GM21529 (cell line): ENCODE measurements at regions not wholly inside any gene's neighbourhood (a gene's known extent, or its start where the extent isn't known, plus 50 kb on each side); places are given as distances from the start of the nearest gene placed in this dataset.

Source experiments
- ATAC-seq: cut with Tn5 transposase; IDR thresholded peaks from one replicate; pipeline ENCODE4 v1.9.1; 2021; ENCODE audit not compliant: unreplicated experiment

DNA sequence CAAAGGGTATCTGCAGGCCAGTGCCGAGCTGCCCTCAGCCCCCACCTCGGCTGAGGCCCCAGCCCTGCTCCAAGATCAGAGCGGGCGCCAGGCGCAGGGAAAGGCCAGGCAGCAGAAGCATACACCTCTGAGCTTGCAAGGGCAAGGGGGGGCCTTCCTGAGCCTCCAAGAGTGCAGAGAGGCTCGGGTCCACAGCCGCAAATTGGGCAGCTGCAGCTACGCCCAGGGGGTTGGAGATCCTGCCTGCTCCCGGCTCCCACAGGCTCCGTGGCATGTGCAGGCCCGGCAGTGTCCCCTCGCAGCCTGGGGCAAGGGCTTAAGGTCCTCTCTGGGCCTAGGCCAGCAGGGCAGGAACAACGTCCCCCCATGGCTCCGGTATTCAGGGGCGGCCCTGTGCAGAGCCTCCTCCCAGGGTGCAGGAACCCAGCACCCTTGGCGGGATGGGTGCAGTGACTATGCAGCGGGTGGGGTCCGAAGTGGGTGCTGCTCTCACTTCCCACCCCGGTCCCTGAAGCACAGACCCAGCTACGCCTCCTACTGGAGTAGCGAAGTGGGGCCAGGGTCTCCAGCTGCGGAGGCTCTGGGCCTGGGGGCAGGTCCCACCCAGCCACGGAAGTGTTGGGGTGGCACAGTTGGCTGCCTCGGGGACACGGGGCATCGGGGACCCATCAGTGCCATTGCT is 120.2 kb upstream of the TMEFF2 start:
- ATAC-seq = no peak

DNA sequence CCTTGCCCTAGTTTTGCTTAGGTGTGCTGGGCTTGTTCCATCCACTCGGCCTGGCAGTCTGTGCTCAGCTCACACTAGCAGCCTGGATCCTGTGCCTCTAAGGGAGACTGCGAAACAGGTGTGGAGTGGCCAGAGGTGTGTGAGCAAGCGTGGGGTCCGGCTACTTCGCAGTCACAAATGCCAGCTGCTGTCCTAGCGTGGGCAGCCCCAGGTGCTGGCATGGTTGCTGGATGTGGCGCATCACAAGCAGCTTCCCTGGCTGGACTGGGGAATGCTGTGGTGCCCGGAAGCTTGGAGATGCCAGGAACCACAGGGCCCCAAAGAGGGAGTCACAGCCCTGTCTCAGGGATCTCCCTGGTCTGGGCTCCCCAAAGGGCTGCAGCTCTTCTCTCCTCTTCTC is 119.0 kb upstream of the TMEFF2 start:
- no peak for ATAC-seq

DNA sequence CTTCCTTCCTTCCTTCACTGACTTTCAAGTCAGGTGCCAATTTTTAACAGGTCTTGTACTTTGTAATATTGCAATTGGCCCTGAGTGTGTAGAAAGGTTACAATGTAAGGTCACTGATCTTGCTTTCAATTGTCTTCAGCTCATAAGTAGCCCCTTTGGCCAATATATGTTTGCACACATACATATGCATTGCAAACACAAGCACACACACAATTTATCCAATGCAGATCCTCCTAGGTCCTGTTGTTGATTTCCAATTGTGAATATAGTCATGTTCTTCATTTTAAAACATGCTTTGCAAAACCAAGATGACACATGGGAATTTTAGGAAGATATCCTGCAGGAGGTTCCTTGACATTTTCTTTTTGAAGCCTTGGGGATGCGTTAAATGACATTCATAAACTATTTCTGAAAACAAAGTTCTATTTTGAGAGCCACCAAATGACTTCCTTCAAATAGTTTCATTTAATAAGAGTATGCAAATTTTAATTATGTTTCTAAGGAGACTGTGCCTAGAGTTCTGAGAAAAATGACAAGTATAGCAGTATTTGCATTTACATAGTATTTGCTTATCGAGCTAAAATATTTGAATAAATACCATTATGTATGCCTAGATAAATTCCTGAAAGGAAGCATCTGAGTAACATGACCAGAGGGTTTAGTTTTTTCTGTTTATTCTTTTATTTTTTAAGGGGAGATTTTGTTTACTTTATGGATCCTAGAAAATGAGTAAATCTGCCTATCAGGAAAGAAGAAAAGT is 117.1 kb upstream of the TMEFF2 start:
- no peak for ATAC-seq

DNA sequence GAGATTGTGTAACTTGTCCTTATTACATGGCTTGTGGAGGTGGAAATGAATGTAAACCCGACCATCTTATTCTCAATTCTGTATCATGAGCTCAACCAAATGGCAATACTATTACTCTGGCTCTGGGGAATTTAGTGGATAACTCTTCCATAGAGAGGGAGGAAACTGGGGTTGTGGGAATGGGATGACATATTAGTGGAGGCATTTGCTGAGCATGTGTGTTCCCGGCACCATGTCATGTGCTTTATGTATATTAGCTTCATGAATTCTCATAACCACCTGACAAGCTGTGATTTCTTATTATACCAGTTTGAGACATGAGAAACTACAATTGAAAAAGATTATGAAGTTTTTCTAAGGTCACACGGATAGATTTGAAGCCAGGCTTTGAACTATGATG is 112.8 kb upstream of the TMEFF2 start:
- ATAC-seq = no peak

DNA sequence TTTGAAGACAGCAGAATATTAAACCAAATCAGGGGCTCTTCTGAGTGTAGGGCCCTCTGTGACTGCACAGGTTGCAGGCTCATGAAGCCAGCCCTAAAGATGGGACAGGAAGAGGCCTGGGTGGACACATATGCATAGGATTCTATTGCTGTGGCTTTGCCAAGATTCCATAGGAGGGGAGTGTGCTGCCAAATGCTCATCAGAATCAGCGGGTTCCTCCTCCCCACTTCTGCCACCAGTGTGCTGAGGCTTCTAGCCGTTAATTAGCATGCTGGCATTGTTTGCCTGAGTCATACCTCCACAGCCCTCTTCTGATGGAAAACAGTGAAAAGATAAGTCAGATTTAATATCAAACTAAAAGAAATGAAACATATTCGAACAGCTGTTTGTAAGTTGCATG is 103.9 kb upstream of the TMEFF2 start:
- no peak for ATAC-seq

DNA sequence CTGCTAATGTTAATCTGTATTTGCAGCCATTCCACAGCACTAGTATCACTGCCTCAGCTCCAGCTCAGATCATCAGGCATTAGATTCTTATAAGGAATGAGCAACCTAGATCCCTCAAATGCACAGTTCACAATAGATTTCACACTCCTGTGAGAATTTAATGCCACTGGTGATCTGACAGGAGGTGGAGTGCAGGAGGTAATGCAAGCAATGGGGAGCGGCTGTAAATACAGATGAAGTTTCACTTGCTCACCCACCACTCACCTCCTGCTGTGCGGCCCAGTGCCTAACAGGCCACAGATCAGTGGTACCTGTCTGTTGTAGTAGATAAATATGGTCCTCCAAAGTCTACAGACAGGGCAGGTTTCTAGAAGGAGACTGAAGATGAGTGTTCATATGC is 97.7 kb upstream of the TMEFF2 start:
- ATAC-seq = no peak

DNA sequence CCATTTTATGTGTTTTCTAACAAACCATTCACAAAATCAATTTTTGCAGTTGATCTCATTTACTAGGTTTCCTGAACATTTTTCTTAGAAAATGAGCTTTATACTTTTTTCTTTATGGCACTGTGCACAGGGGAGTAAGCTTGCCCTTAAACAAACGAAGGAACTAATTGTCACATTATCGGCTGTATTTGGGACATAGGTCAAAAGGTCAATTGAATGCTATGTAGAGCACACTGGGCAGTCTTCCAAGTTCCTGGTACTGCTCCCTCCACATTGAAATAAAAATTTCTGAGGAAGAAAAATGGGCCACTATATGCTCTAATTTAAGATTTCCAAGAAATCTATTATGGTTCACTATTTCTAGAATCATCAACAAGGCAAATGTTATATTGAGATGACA is 93.6 kb upstream of the TMEFF2 start:
- no peak for ATAC-seq

DNA sequence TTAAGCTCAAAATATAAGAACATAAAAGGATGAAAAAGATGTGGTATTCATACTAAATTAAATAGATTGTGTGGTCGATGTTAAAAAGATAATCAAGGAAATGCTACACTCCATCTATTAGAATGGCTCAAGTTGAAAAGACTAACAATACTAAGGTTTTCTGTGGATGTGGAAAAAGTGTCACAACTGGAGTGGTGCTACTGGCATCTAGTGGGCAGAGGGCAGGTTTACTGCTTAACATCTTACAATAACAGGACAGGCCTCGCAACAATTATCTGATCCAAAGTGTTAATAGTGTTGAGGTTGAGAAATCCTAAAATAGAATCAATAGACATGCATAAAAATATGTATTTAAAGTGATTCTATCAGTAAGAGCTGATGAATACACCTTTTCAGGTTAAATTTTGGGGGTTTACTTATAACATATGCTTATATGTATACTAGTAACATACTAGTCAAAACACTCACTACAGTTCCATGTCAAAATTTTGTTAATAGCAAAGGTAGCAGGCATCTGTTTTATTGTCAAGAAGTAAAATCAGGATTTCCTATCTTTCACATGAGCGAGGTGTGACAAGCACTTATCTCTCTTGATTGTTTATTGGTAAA is 91.5 kb upstream of the TMEFF2 start:
- no peak for ATAC-seq

DNA sequence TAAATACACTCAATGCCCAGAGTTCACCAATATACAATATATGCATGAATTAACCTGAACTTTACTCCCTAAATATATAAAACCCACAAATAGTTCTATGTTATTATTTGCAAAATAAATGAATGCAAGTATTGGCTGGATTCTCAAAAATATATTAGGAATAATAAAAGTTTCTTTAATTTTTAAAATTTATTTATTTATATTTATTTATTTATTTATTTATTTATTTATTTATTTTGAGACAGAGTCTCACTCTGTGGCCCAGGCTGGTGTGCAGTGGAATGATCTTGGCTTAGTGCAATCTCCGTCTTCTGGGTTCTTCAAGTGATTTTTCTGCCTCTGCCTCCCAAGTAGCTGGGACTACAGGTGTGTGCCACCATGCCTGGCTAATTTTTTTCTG is 88.7 kb upstream of the TMEFF2 start:
- no peak for ATAC-seq

DNA sequence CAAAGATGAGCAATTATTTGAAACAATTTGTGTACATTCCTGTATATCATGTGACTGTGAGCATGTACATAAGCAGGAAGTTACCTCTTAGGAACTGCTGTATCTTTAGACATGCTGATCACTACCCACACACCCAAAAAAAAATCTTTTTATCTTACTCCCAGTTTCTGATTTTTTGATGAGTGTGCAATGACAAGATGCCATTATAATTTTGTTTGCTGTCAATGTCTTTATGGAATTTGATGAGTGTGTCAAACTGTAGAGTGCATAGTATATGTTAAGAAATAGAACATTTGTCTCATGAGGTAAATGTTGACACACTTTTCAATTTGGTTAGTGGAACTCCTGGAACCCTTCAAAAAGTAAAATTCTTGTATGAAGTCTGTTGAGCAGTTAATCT is 84.0 kb upstream of the TMEFF2 start:
- no peak for ATAC-seq

DNA sequence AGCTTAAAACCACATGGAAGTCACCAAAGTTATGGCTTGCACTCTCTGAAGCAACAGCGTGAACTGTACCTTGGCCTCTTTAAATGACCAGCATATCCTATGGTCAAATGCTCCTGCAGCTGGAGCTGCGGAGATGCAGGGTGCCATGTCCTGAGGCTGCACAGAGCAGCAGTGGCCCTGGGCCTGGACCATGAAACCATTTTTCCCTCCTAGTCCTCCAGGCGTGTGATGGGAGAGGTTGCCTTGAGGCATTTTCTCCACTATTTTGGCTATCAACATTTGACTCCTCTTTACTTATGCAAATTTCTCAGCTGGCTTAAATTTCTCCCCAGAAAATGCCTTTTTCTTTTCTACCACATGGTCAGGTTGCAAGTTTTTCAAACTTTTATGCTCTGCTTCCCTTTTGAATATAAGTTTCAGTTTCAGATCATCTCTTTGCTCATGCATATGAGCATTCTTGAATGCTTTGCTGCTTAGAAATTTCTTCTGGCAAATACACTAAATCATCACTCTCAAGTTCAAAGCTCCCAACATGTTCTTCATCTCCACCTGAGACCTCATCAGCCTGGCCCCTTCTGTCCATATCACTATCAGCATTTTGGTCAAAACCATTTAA is 82.9 kb upstream of the TMEFF2 start:
- ATAC-seq = no peak

DNA sequence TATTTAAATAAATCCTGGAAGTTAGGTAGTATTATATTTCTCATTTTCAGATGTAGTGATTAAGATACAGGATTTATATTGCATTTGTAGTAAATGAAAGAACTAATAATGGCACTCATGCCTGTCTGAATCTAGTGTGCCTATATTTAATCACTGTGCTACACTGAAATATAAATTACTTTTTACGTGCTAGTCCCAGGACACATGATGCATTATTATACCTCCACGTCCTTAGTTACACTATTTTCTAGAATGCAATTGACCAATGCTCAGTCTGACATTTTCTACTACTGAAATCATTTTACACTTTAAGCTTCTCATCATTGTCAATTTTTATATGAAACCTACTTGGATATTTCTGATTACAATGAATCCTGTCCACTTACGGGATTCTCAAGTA is 80.9 kb upstream of the TMEFF2 start:
- no peak for ATAC-seq

DNA sequence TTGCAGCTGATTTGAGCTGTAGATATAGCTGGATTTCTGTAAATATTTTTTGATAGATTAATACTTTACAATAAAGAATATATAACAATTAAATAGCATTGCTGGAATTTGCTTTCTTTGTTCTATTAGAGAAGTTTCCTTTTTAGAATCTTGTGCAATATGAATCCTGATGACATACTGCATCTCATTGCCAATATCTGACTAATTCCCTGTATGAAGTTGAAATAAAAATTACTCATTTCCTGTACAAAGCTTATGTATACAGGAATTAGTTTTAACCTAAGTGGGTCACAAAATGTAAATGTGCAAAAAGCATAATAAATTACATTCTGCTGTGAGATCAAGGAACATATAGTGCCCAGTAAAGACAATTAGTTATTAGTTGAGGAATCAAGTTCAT is 72.8 kb upstream of the TMEFF2 start:
- no peak for ATAC-seq

DNA sequence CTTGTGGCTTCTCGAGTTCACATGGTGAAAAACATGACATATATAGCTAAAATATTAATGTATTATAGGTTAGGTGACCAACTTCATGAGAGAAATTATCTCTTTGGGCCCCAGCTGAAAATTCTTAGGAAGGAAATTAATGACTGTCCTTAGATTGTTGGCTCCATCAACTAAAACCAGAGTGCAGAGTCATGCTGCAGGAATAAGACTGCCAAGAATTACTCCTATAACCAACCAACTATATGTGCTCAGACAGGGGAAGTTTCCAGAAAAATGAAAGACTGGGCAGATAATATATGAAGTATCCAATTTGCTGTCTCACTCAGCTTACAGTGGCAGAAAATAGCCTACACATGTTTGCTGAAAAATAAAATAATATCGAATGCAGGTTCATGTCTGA is 71.0 kb upstream of the TMEFF2 start:
- ATAC-seq = no peak

DNA sequence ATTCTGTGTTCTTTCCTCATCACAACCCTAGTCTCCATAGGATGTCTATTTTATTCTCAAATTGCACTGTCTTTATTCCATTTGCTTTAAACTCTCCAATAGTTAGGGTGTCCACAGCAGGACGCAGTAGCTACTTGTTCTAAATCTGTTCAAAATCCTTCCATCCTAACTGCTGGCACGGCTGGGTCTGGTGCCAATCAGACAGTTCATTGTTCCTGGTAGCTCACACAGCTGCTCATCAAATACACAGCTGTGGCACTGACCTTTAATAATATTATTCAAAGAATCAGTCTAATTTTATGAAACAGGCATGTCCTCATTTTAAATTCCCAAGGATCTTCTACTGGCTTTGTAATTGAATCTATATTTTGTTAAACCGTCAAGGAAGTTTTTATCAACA is 59.7 kb upstream of the TMEFF2 start:
- no peak for ATAC-seq

DNA sequence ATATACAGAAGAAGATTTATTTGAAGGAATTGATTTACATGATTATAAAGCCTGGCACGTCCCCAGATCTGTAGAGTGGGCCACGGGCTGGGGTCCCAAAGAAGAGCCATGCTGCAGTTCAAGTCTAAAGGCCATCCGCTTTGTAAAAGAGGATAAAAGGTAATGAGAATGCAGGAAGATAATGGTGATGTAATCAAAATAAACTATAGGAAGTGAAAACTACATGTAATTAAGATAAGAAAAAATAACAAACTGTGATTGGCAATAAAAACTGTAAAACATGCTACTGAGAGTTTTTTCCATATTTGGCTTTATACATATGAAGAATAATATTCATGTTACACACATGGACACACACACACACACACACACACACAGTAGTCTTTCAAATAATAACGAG is 59.0 kb upstream of the TMEFF2 start:
- ATAC-seq = no peak

DNA sequence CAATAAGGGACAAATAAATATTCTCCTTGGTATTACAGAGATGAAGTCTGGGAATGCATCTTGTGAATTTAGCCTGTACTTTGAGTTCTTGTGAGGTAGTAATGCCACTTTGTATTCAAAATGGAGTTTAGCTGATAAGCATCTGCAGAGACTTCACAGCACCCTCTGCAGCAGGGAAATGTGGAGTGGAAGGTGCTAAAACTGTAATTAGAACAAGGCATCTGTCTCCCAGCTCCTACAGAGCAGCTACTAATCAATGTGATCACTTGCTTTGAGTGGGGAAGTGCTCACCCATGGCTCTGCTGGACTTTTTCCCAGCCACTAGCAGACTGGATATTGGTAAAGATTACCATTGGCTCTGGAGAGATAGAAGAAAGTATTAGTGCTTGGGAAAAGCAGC is 56.2 kb upstream of the TMEFF2 start:
- no peak for ATAC-seq

DNA sequence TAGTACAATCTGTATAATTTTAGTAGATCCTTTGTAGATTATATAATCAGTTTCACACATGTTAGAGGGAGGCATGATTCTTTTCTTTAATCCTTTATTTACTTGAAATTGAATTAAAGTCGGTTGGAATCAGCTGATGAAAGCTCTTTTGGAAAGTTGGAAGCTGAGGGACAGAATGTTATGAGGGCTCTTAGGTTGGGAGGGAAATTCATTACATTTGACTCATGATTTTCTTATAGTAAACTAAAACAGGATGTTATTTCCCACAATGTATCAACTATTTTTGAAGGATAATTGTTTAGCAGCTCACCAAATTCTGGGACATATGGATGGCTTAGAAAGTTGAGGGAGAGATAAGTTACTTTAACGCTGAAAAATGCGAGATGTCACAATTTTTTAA is 52.7 kb upstream of the TMEFF2 start:
- no peak for ATAC-seq

DNA sequence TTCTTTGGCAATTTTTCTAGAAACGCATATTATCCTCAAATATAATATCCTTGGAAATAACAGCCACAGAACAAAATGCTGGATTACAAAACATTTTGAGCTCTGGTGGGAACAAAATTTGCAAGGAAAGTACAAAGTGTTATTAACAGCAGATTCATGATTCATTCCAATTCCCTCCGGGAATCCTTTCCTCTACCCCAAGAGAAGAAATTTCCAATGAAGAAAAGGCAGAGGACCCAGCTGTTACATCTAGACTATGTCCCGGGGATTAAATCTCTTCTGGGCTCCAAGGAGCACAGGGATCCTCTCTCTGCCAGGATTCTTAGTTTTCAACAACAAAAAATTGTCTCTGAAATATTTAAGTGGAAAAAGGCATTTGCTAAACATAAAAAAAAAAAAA is 51.6 kb upstream of the TMEFF2 start:
- ATAC-seq = no peak

DNA sequence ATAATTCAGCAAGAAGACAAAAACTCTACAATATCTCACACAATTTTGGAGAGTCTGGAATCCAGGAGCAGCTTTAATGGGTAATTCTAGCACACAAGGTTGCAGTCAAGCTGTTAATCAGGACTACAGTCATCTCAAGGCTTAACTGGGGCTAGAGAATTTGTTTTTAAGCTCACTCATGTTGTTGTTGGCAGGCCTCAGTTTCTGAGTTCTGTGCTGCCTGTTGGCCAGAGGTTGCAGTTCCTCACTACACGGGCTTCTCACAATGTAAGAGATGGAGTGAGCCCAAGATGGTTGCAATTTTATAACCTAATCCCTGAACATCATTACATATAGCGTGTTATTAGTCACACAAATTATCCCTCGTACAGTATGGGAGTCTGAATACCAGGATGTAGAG is 50.6 kb upstream of the TMEFF2 start:
- no peak for ATAC-seq
